ENCODE measurements at regions not wholly inside any gene's neighbourhood (a gene's known extent, or its start where the extent isn't known, plus 50 kb on each side); places are given as distances from the start of the nearest gene placed in this dataset.

GRCh38 chr1:29532751-29533150, 296.4 kb downstream of the PTPRU start:
- Histone ChIP-seq H3K27ac (ENCODE audit: low read depth, low read length) (no peak overlapping the region), H3K36me3 (ENCODE audit: control insufficient read depth in 1 of 2, insufficient read depth in 2 of 2, low read length in 2 of 2) (no peaks in the 10 kb centered on the region), H3K9me3 (ENCODE audit: control insufficient read depth in 1 of 2, insufficient read depth in 1 of 2, low read depth in 1 of 2, low read length in 2 of 2) (peaks cover 0 to 12% of the 10 kb centered on the region in 2 experiments; a peak in 2 of 4 replicates), H3K4me2 (ENCODE audit: low read length) (no peak overlapping the region), H3K79me2 (ENCODE audit: insufficient read depth, low read length) (no peaks in the 10 kb centered on the region), H4K20me1 (ENCODE audit: insufficient read depth) (no peaks in the 10 kb centered on the region), H2AFZ (ENCODE audit: low read depth, low read length, poor library complexity, severe bottlenecking) (no peak overlapping the region), H3K4me1 (ENCODE audit: control insufficient read depth in 1 of 2, insufficient read depth in 2 of 2, low read length in 2 of 2) (no peaks in the 10 kb centered on the region), H3K9me2 (ENCODE audit: insufficient read depth) (no peaks in the 10 kb centered on the region), H3K9ac (ENCODE audit: low read length) (no peak overlapping the region), H3K27me3 (ENCODE audit: insufficient read depth, low read length) (no peaks in the 10 kb centered on the region), H3K4me3 (replicated peaks in 1 of 2; ENCODE audit: low read depth in 1 of 2, low read length in 2 of 2) (no peak overlapping the region)
- ChIA-PET RAD21 (ENCODE audit: low non-redundant PET in 1 of 2, low total read pairs in 2 of 2, uncharacterized antibody in 2 of 2, unreplicated experiment in 2 of 2) (no interaction called here), POLR2A (no interaction called here), CTCF (no interaction called here)
- ATAC-seq (no peak), DNase-seq (ENCODE audit: low read depth, low spot score) (no peak)
- TF ChIP-seq SRF (IDR thresholded peaks at IDR 0.05; ENCODE audit: low read depth) (no peak), ELF1 (IDR thresholded peaks at IDR 0.05; ENCODE audit: borderline replicate concordance, low read depth) (no peak), EZH2phosphoT487 (IDR thresholded peaks at IDR 0.05; ENCODE audit: borderline replicate concordance) (no peak), ZFX (IDR thresholded peaks at IDR 0.05) (no peak), SIN3A (IDR thresholded peaks at IDR 0.05; ENCODE audit: low read depth) (no peak), ATF3 (IDR thresholded peaks at IDR 0.05) (no peak), POLR2AphosphoS5 (IDR thresholded peaks at IDR 0.05; ENCODE audit: low read depth, low read length) (no peak), JUND (IDR thresholded peaks at IDR 0.05) (no peak), TCF7L2 (IDR thresholded peaks at IDR 0.05; ENCODE audit: borderline replicate concordance, extremely low read depth, insufficient read depth, insufficient read length) (no peak)
- no TSS peak for BruUV-seq (replicated peaks)
- intact Hi-C loops (cut with micrococcal nuclease) = no loop called here

- H3K4me2 ChIP-seq (ENCODE audit: low read length) = no peak overlapping the region
- H2AFZ ChIP-seq (ENCODE audit: low read depth, low read length, poor library complexity, severe bottlenecking) = no peak overlapping the region
- H3K79me2 ChIP-seq (ENCODE audit: insufficient read depth, low read length) = no peaks in the 10 kb centered on the region
- H3K9me2 ChIP-seq (ENCODE audit: insufficient read depth) = no peaks in the 10 kb centered on the region
- BruUV-seq (replicated peaks) = no TSS peak
- TF ChIP-seq SIN3A (IDR thresholded peaks at IDR 0.05; ENCODE audit: low read depth) (no peak), POLR2AphosphoS5 (IDR thresholded peaks at IDR 0.05; ENCODE audit: low read depth, low read length) (no peak), EZH2phosphoT487 (IDR thresholded peaks at IDR 0.05; ENCODE audit: borderline replicate concordance) (no peak), ATF3 (IDR thresholded peaks at IDR 0.05) (no peak)
- no peaks in the 10 kb centered on the region for H3K27me3 ChIP-seq (ENCODE audit: insufficient read depth, low read length)
- H3K4me1 ChIP-seq (ENCODE audit: control insufficient read depth in 1 of 2, insufficient read depth in 2 of 2, low read length in 2 of 2) = no peaks in the 10 kb centered on the region
- ChIA-PET RAD21 (ENCODE audit: low non-redundant PET in 1 of 2, low total read pairs in 2 of 2, uncharacterized antibody in 2 of 2, unreplicated experiment in 2 of 2) (no interaction called here), CTCF (no interaction called here), POLR2A (no interaction called here)
- no peak overlapping the region for H3K9ac ChIP-seq (ENCODE audit: low read length)
- no peaks in the 10 kb centered on the region for H3K36me3 ChIP-seq (ENCODE audit: control insufficient read depth in 1 of 2, insufficient read depth in 2 of 2, low read length in 2 of 2)
- DNase-seq (ENCODE audit: low read depth, low spot score) (no peak), ATAC-seq (no peak)
- H3K4me3 ChIP-seq (replicated peaks in 1 of 2; ENCODE audit: low read depth in 1 of 2, low read length in 2 of 2) = no peak overlapping the region
- no peaks in the 10 kb centered on the region for H4K20me1 ChIP-seq (ENCODE audit: insufficient read depth)
- no peak overlapping the region for H3K27ac ChIP-seq (ENCODE audit: low read depth, low read length)
- intact Hi-C loops (cut with micrococcal nuclease) = no loop called here
- peaks cover 0 to 12% of the 10 kb centered on the region in 2 experiments; a peak in 2 of 4 replicates for H3K9me3 ChIP-seq (ENCODE audit: control insufficient read depth in 1 of 2, insufficient read depth in 1 of 2, low read depth in 1 of 2, low read length in 2 of 2)
Observed at GRCh38 chr1:29532285-29532684, 296.0 kb downstream of the PTPRU start.

Data from HCT116 (cell line).